Stimulated activated CD4-positive, alpha-beta T cell treated with anti-CD3 and anti-CD28 coated beads, TNF-alpha, amount 100 ng/mL, for 48 hours (primary cell): ENCODE measurements at regions not wholly inside any gene's neighbourhood (a gene's known extent, or its start where the extent isn't known, plus 50 kb on each side); places are given as distances from the start of the nearest gene placed in this dataset.
"Not testable (repeated sequence)": the region's sequence is repeated elsewhere in the genome, so short reads cannot be mapped to it uniquely, and the experiment has no call there.

ENCODE experiments used
- DNase-seq, 3 donors: peaks; one replicate each; pipeline ENCODE4 v3.0.0-alpha.2; 2020; ENCODE audit warnings: low read depth in 3 of 3

- DNase-seq = no peak
Measured at GRCh38 chr1:164154622-164155021, 404.4 kb upstream of the PBX1 start.

GRCh38 chr1:164155347-164155746 is 403.6 kb upstream of the PBX1 start:
- DNase-seq = no peak

- no peak for DNase-seq
Measured at GRCh38 chr1:164163289-164163849, 395.6 kb upstream of the PBX1 start.

- DNase-seq = no peak
Measured at GRCh38 chr1:164165466-164165865, 393.5 kb upstream of the PBX1 start.

- not testable (repeated sequence) for DNase-seq
Measured at GRCh38 chr1:164166454-164166853, 392.5 kb upstream of the PBX1 start.

GRCh38 chr1:164177118-164177517 is 381.9 kb upstream of the PBX1 start:
- DNase-seq = no peak

- DNase-seq = no peak
Measured at GRCh38 chr1:164180824-164181223, 378.2 kb upstream of the PBX1 start.

GRCh38 chr1:164183854-164184635 is 374.9 kb upstream of the PBX1 start:
- DNase-seq = no peak

GRCh38 chr1:164186881-164187280 is 372.1 kb upstream of the PBX1 start:
- no peak for DNase-seq

- DNase-seq = no peak
Measured at GRCh38 chr1:164188497-164188896, 370.5 kb upstream of the PBX1 start.

GRCh38 chr1:164191191-164191590 is 367.8 kb upstream of the PBX1 start:
- DNase-seq = no peak

- DNase-seq = no peak
Measured at GRCh38 chr1:164210211-164210739, 348.7 kb upstream of the PBX1 start.

GRCh38 chr1:164223378-164223777 is 335.6 kb upstream of the PBX1 start:
- DNase-seq = no peak

GRCh38 chr1:164225011-164225410 is 334.0 kb upstream of the PBX1 start:
- DNase-seq = no peak

- no peak for DNase-seq
Measured at GRCh38 chr1:164226977-164227376, 332.0 kb upstream of the PBX1 start.

GRCh38 chr1:164228928-164229327 is 330.1 kb upstream of the PBX1 start:
- DNase-seq = no peak

GRCh38 chr1:164233149-164233548 is 325.8 kb upstream of the PBX1 start:
- DNase-seq = no peak

- no peak for DNase-seq
Measured at GRCh38 chr1:164240081-164240480, 318.9 kb upstream of the PBX1 start.

- no peak for DNase-seq
Measured at GRCh38 chr1:164250365-164250764, 308.6 kb upstream of the PBX1 start.

GRCh38 chr1:164256456-164256855 is 302.5 kb upstream of the PBX1 start:
- DNase-seq = no peak

- no peak for DNase-seq
Measured at GRCh38 chr1:164261691-164262240, 297.2 kb upstream of the PBX1 start.

- DNase-seq = no peak
Measured at GRCh38 chr1:164263540-164263939, 295.4 kb upstream of the PBX1 start.

GRCh38 chr1:164265232-164265631 is 293.8 kb upstream of the PBX1 start:
- DNase-seq = no peak
